ENCODE measurements at regions not wholly inside any gene's neighbourhood (a gene's known extent, or its start where the extent isn't known, plus 50 kb on each side); places are given as distances from the start of the nearest gene placed in this dataset.

DNA sequence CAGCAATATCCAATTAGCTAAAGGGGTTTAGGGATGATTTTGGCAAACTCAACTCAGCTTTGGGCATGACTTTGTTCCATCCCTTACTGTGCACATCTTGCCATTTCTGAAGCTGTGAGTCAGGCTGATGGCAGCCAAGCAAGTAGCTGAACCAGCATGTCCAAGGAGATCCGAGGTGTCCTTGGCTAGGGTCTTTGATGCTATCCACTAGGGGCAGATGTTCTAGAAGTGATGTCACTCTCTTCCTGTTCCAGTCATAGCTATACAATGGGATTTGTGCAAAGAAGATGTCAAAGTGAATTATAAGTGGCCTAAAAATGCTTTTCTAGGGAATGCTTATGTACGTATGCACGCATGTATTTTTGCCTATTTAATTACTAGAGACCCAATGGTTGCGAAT is 160.8 kb upstream of the PAPPA start:
- TF ChIP-seq EZH2 (optimal IDR thresholded peaks at IDR 0.05; ENCODE audit: low read depth, low read length) (no peak), EZH2phosphoT487 (IDR thresholded peaks at IDR 0.05; ENCODE audit: low read length) (no peak)
- TF ChIP-seq, protein P1, sequence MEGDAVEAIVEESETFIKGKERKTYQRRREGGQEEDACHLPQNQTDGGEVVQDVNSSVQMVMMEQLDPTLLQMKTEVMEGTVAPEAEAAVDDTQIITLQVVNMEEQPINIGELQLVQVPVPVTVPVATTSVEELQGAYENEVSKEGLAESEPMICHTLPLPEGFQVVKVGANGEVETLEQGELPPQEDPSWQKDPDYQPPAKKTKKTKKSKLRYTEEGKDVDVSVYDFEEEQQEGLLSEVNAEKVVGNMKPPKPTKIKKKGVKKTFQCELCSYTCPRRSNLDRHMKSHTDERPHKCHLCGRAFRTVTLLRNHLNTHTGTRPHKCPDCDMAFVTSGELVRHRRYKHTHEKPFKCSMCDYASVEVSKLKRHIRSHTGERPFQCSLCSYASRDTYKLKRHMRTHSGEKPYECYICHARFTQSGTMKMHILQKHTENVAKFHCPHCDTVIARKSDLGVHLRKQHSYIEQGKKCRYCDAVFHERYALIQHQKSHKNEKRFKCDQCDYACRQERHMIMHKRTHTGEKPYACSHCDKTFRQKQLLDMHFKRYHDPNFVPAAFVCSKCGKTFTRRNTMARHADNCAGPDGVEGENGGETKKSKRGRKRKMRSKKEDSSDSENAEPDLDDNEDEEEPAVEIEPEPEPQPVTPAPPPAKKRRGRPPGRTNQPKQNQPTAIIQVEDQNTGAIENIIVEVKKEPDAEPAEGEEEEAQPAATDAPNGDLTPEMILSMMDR (IDR thresholded peaks at IDR 0.05; ENCODE audit: low read length): no peak

DNA sequence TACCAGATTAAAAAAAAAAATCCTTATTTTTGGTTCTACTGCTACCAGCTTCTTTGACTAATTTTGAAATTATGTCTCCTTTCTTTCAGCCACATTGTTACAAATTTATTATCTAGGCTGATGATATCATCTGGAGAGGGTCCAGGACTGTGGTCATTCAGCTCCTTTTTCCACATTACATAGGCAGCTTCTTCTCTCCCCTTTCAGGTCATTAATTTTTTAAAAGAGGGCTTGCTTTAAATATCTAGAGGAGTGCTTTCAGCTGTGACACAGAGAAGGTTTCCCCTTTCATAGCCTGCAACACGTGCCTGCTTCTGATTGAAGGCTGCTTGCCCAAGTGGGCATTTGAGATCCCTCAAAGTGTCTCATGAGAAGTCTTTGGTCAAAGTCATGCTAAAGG is 155.7 kb upstream of the PAPPA start:
- Histone ChIP-seq H3K9me2 (replicated peaks; ENCODE audit: insufficient read depth, low read length) (no peaks in the 10 kb centered on the region), H4K20me1 (ENCODE audit: insufficient read depth, low read length) (no peaks in the 10 kb centered on the region), H3K4me2 (ENCODE audit: low read depth, low read length) (no peak overlapping the region), H3F3A (ENCODE audit: insufficient read depth, low read length) (no peaks in the 10 kb centered on the region), H2AFZ (ENCODE audit: low read length) (no peak overlapping the region), H3K9me3 (replicated peaks; ENCODE audit: insufficient read depth, low read length) (no peaks in the 10 kb centered on the region), H3K36me3 (replicated peaks; ENCODE audit: insufficient read depth, low read length) (no peaks in the 10 kb centered on the region), H3K79me2 (ENCODE audit: low read length) (no peaks in the 10 kb centered on the region), H3K4me1 (ENCODE audit: low read length) (no peaks in the 10 kb centered on the region), H3K9ac (ENCODE audit: low read length) (no peak overlapping the region), H3K27me3 (replicated peaks; ENCODE audit: insufficient read depth, low read length) (no peaks in the 10 kb centered on the region), H3K27ac (ENCODE audit: low read length) (no peak overlapping the region), H3K4me3 (ENCODE audit: low read length) (no peak overlapping the region)
- DNase-seq: no peak
- TF ChIP-seq EZH2phosphoT487 (IDR thresholded peaks at IDR 0.05; ENCODE audit: low read length) (no peak), EZH2 (optimal IDR thresholded peaks at IDR 0.05; ENCODE audit: low read depth, low read length) (no peak)
- TF ChIP-seq, protein P1 (IDR thresholded peaks at IDR 0.05; ENCODE audit: low read length): no peak

More for the DNA sequence above, 160.8 kb upstream of the PAPPA start:
- Histone ChIP-seq H3K9ac (ENCODE audit: low read length) (no peak overlapping the region), H3F3A (ENCODE audit: insufficient read depth, low read length) (no peaks in the 10 kb centered on the region), H3K4me2 (ENCODE audit: low read depth, low read length) (no peak overlapping the region), H3K36me3 (replicated peaks; ENCODE audit: insufficient read depth, low read length) (no peaks in the 10 kb centered on the region), H3K9me2 (replicated peaks; ENCODE audit: insufficient read depth, low read length) (no peaks in the 10 kb centered on the region), H3K27me3 (replicated peaks; ENCODE audit: insufficient read depth, low read length) (no peaks in the 10 kb centered on the region), H2AFZ (ENCODE audit: low read length) (no peak overlapping the region), H3K79me2 (ENCODE audit: low read length) (no peaks in the 10 kb centered on the region), H3K4me1 (ENCODE audit: low read length) (no peaks in the 10 kb centered on the region), H3K9me3 (replicated peaks; ENCODE audit: insufficient read depth, low read length) (no peaks in the 10 kb centered on the region), H3K4me3 (ENCODE audit: low read length) (no peak overlapping the region), H3K27ac (ENCODE audit: low read length) (no peak overlapping the region), H4K20me1 (ENCODE audit: insufficient read depth, low read length) (no peaks in the 10 kb centered on the region)
- no peak for DNase-seq

DNA sequence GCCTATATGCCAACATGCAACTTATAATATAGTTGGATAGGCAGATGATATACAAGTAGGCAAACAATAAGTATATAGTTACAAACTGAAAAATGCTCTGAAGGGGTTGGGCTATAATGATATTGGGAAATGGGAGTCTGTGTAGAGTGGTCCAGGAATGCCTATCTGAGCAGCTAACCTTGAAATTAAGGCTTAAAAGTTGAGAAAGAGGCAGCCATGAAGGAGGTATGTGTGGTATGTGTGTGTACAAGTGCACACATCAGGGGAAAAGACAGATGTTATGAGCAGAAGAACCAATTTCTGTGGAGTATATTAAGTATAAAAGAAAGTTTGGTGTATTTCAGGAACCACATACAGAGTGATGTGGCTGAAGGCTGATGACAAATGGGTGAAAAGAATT is 154.9 kb upstream of the PAPPA start:
- DNase-seq: no peak
- Histone ChIP-seq H3K27me3 (replicated peaks; ENCODE audit: insufficient read depth, low read length) (no peaks in the 10 kb centered on the region), H3K9me3 (replicated peaks; ENCODE audit: insufficient read depth, low read length) (no peaks in the 10 kb centered on the region), H3K9ac (ENCODE audit: low read length) (no peak overlapping the region), H3K9me2 (replicated peaks; ENCODE audit: insufficient read depth, low read length) (no peaks in the 10 kb centered on the region), H3K79me2 (ENCODE audit: low read length) (no peaks in the 10 kb centered on the region), H3K27ac (ENCODE audit: low read length) (no peak overlapping the region), H3K36me3 (replicated peaks; ENCODE audit: insufficient read depth, low read length) (no peaks in the 10 kb centered on the region), H3K4me3 (ENCODE audit: low read length) (no peak overlapping the region), H4K20me1 (ENCODE audit: insufficient read depth, low read length) (no peaks in the 10 kb centered on the region), H2AFZ (ENCODE audit: low read length) (no peak overlapping the region), H3F3A (ENCODE audit: insufficient read depth, low read length) (no peaks in the 10 kb centered on the region), H3K4me1 (ENCODE audit: low read length) (no peaks in the 10 kb centered on the region), H3K4me2 (ENCODE audit: low read depth, low read length) (no peak overlapping the region)
- TF ChIP-seq, protein P1 (IDR thresholded peaks at IDR 0.05; ENCODE audit: low read length): no peak
- TF ChIP-seq EZH2 (optimal IDR thresholded peaks at IDR 0.05; ENCODE audit: low read depth, low read length) (no peak), EZH2phosphoT487 (IDR thresholded peaks at IDR 0.05; ENCODE audit: low read length) (no peak)
